ENCODE measurements at regions not wholly inside any gene's neighbourhood (a gene's known extent, or its start where the extent isn't known, plus 50 kb on each side); places are given as distances from the start of the nearest gene placed in this dataset.

DNA sequence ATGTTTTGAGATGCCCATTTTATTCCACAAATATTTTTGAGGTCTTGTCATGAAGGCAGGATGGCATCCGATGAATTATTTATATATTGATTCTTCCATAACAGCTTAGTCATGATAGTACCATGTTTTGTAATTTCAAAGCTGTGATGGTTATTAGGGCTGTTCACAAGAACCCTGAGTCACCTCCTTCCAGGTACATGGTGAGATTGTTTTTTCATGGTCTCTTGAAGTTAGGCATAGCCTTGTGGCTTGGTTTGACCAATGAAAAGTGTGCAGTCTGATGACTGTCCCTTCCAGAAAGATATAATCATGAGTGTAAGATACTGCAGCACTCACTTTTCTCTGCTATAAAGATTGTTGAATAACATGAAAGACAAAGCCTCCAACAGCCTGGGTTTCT lies 274.8 kb downstream of the FGFR2 start:
- TF ChIP-seq, protein P1, sequence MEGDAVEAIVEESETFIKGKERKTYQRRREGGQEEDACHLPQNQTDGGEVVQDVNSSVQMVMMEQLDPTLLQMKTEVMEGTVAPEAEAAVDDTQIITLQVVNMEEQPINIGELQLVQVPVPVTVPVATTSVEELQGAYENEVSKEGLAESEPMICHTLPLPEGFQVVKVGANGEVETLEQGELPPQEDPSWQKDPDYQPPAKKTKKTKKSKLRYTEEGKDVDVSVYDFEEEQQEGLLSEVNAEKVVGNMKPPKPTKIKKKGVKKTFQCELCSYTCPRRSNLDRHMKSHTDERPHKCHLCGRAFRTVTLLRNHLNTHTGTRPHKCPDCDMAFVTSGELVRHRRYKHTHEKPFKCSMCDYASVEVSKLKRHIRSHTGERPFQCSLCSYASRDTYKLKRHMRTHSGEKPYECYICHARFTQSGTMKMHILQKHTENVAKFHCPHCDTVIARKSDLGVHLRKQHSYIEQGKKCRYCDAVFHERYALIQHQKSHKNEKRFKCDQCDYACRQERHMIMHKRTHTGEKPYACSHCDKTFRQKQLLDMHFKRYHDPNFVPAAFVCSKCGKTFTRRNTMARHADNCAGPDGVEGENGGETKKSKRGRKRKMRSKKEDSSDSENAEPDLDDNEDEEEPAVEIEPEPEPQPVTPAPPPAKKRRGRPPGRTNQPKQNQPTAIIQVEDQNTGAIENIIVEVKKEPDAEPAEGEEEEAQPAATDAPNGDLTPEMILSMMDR (conservative IDR thresholded peaks at IDR 0.05 in 1 of 2, IDR thresholded peaks at IDR 0.05 in 1 of 2; ENCODE audit: extremely low read depth in 1 of 2, insufficient read depth in 1 of 2, low read depth in 1 of 2, low read length in 2 of 2), result no peak
- no peak for TF ChIP-seq EZH2 (IDR thresholded peaks at IDR 0.05; ENCODE audit: borderline replicate concordance, low read length)

All from mammary epithelial cell (primary cell).